GM12878 (cell line): ENCODE measurements at regions not wholly inside any gene's neighbourhood (a gene's known extent, or its start where the extent isn't known, plus 50 kb on each side); places are given as distances from the start of the nearest gene placed in this dataset.

Experiments used
- ATAC-seq: fragments of 200-7000 bp; cut with Tn5 transposase; 3 replicates; pipeline ENCODE4 v1.9.1; 2020; ENCODE audit warnings: mild to moderate bottlenecking, moderate library complexity
- BruUV-seq: library from RNA; stranded (reverse); fragments of 400-500 nt; replicated peaks from 2 replicates; lab custom pipeline; 2021; lab: Mats Ljungman, UMichigan
- CTCF ChIA-PET: fragments of 300-600 bp; sonication (Branson Sonifier 250); formaldehyde crosslinking; extraction: SDS; loops from one replicate; lab custom pipeline; 2021; ENCODE audit warnings: inconsistent platforms; lab: Yijun Ruan, JAX
- POLR2A ChIA-PET: fragments of 350-600 bp; formaldehyde crosslinking; extraction: SDS; loops from one replicate; lab custom pipeline; 2021; ENCODE audit warnings: inconsistent platforms; lab: Charles Lee
- RAD21 ChIA-PET: fragments of 300-600 bp; sonication (Branson Sonifier 250); formaldehyde crosslinking; loops from one replicate; lab custom pipeline; 2023; ENCODE audit warnings: antibody characterized with exemption; ENCODE audit not compliant: unreplicated experiment; lab: Charles Lee
- SMC1A ChIA-PET: fragments of 300-600 bp; sonication (Branson Sonifier 250); formaldehyde crosslinking; loops from one replicate; lab custom pipeline; 2023; ENCODE audit not compliant: unreplicated experiment, uncharacterized antibody; lab: Charles Lee
- DNase-seq: peaks from one replicate; pipeline ENCODE4 v3.0.0-alpha.2; 2011; ENCODE audit warnings: low read depth, low spot score
- FAIRE-seq: peaks from 3 replicates; lab custom pipeline; 2011; peaks lifted over from hg19 to GRCh38; lab: Jason Lieb, UNC
- H2AFZ ChIP-seq: 2 replicates; pipeline ENCODE4 v1.6.0; 2011; ENCODE audit warnings: low read depth, low read length, control low read depth; ENCODE audit not compliant: control insufficient read depth
- H3K27ac ChIP-seq: 2 replicates; pipeline ENCODE4 v1.5.1; 2011; ENCODE audit warnings: control low read depth; ENCODE audit not compliant: control insufficient read depth, insufficient read depth
- H3K27me3 ChIP-seq, 2 experiments: replicated peaks in 1 of 2; 2 replicates each; pipeline versions ENCODE4 v1.6.0 to v1.6.1; 2011; ENCODE audit warnings: low read length in 1 of 2; ENCODE audit not compliant: control insufficient read depth in 2 of 2, insufficient read depth in 2 of 2
- H3K36me3 ChIP-seq, 2 experiments: 2 replicates each; pipeline ENCODE4 v1.5.1; 2011; ENCODE audit warnings: low read length in 1 of 2; ENCODE audit not compliant: control insufficient read depth in 2 of 2, insufficient read depth in 2 of 2
- H3K4me1 ChIP-seq: 2 replicates; pipeline ENCODE4 v1.6.1; 2011; ENCODE audit warnings: mild to moderate bottlenecking, low read length, moderate library complexity, mixed read lengths; ENCODE audit not compliant: control insufficient read depth, insufficient read depth
- H3K4me2 ChIP-seq: 2 replicates; pipeline ENCODE4 v1.6.0; 2011; ENCODE audit warnings: control low read depth; ENCODE audit not compliant: control insufficient read depth, insufficient read depth
- H3K4me3 ChIP-seq: fragments of 200-600 bp; sonication (generic); 2 replicates; pipeline ENCODE4 v1.5.1; 2016
- H3K79me2 ChIP-seq: 2 replicates; pipeline ENCODE4 v1.6.0; 2011; ENCODE audit warnings: low read length; ENCODE audit not compliant: control insufficient read depth, insufficient read depth
- H3K9ac ChIP-seq: 2 replicates; pipeline ENCODE4 v1.8.0; 2011; ENCODE audit warnings: low read length, control low read depth, mixed read lengths; ENCODE audit not compliant: control insufficient read depth, insufficient read depth
- H3K9me3 ChIP-seq: replicated peaks from 3 replicates; pipeline ENCODE4 v1.5.1; 2011; ENCODE audit warnings: mild to moderate bottlenecking, low read length; ENCODE audit not compliant: control insufficient read depth, insufficient read depth
- H4K20me1 ChIP-seq: 2 replicates; pipeline ENCODE4 v1.6.0; 2011; ENCODE audit not compliant: control insufficient read depth, insufficient read depth
- ATF7 ChIP-seq: fragments of 450-650 bp; IDR thresholded peaks from 2 replicates; pipeline ENCODE4 v1.6.1; 2016; ENCODE audit warnings: low read depth, mild to moderate bottlenecking
- BHLHE40 ChIP-seq, 2 experiments: fragments of 450-650 bp in 1 of 2; IDR thresholded peaks; 2 replicates each; pipeline ENCODE4 v1.6.1; 2011 to 2017; ENCODE audit warnings: low read depth in 2 of 2, borderline replicate concordance in 1 of 2, improper control_type of control experiment in 1 of 2, low read length in 1 of 2, mild to moderate bottlenecking in 1 of 2
- CEBPB ChIP-seq, 2 experiments: fragments of 150-350 bp in 1 of 2; IDR thresholded peaks; 2 replicates each; pipeline ENCODE4 v1.6.1; 2012 to 2014; ENCODE audit warnings: low read depth in 2 of 2, low read length in 2 of 2, borderline replicate concordance in 1 of 2, inconsistent platforms in 1 of 2
- CEBPZ ChIP-seq: fragments of 150-350 bp; IDR thresholded peaks from 2 replicates; pipeline ENCODE4 v1.6.1; 2016; ENCODE audit warnings: low read depth, low read length
- EZH2 ChIP-seq: IDR thresholded peaks from 2 replicates; pipeline ENCODE4 v1.6.1; 2012; ENCODE audit warnings: low read depth, mild to moderate bottlenecking, control low read depth, inconsistent platforms, low read length, borderline replicate concordance; ENCODE audit not compliant: control insufficient read depth
- LARP7 ChIP-seq: fragments of 450-650 bp; IDR thresholded peaks from 2 replicates; pipeline ENCODE4 v1.6.1; 2017; ENCODE audit warnings: mild to moderate bottlenecking
- NFIC ChIP-seq: IDR thresholded peaks from 2 replicates; pipeline ENCODE4 v1.6.1; 2012; ENCODE audit warnings: low read depth, mild to moderate bottlenecking, inconsistent platforms, low read length, moderate library complexity
- PRDM15 ChIP-seq: fragments of 450-650 bp; formaldehyde crosslinking; IDR thresholded peaks from 2 replicates; pipeline ENCODE4 v1.4.0; 2020; ENCODE audit warnings: mild to moderate bottlenecking, moderate library complexity
- REST ChIP-seq: IDR thresholded peaks from 2 replicates; pipeline ENCODE4 v1.6.1; 2012; ENCODE audit warnings: mild to moderate bottlenecking, low read depth, low read length
- SP1 ChIP-seq: IDR thresholded peaks from one replicate; pipeline ENCODE4 v1.6.1; 2011; ENCODE audit warnings: low read depth, low read length
- SREBF1 ChIP-seq: IDR thresholded peaks from 2 replicates; pipeline ENCODE4 v1.6.1; 2012; ENCODE audit warnings: mild to moderate bottlenecking, low read length
- TARDBP ChIP-seq: IDR thresholded peaks from 2 replicates; pipeline ENCODE4 v1.6.1; 2016; ENCODE audit warnings: borderline replicate concordance
- ZNF622 ChIP-seq: fragments of 450-650 bp; IDR thresholded peaks from 2 replicates; pipeline ENCODE4 v1.6.1; 2017; ENCODE audit warnings: mild to moderate bottlenecking, inconsistent platforms
- ZSCAN29 ChIP-seq: fragments of 450-650 bp; IDR thresholded peaks from 2 replicates; pipeline ENCODE4 v1.6.1; 2017; ENCODE audit warnings: mild to moderate bottlenecking, moderate library complexity
- WGBS: methylation state at CpG from one replicate; pipeline ENCODE4 v1.1.6; 2016; ENCODE audit warnings: low lambda C conversion rate; ENCODE audit not compliant: insufficient replicate concordance, insufficient coverage; ENCODE audit errors: missing lambda C conversion rate; 5-methylcytosine and 5-hydroxymethylcytosine counted together
- in situ Hi-C: fragments of 300-500 bp; cut with MboI; formaldehyde crosslinking; loops from 9 replicates; pipeline ENCODE4 v1.14.3; 2018; ENCODE audit warnings: mixed read lengths
- intact Hi-C: fragments of 100-400 bp; cut with micrococcal nuclease; formaldehyde crosslinking; loops from one replicate; pipeline ENCODE4 v1.14.2; 2022; ENCODE audit not compliant: unreplicated experiment

GRCh38 chr6:11899645-11900044 is 112.5 kb upstream of the HIVEP1 start (continued):
- TF ChIP-seq REST, result no peak
- no peak for TF ChIP-seq LARP7
- TF ChIP-seq SP1, result no peak
- no peak for TF ChIP-seq ATF7
- TF ChIP-seq EZH2, result no peak

GRCh38 chr6:11894212-11894611 is 115.6 kb upstream of the ADTRP start:
- no peaks in the 10 kb centered on the region for H4K20me1 ChIP-seq
- H3K79me2 ChIP-seq, result no peaks in the 10 kb centered on the region
- no peak overlapping the region for H3K4me3 ChIP-seq
- RAD21 ChIA-PET, result interaction anchor here (0.7 to 0.8 kb wide), 2 partner anchors 61 to 171 kb away, joined by 3 read pairs; no protein-coding TSS in a partner anchor
- H2AFZ ChIP-seq, result no peak overlapping the region
- ATAC-seq, result no peak
- H3K36me3 ChIP-seq, result no peaks in the 10 kb centered on the region
- BruUV-seq, result no TSS peak
- no peak for DNase-seq
- WGBS, result 44% methylated on average over 1 of the region's 1 CpG
- H3K4me2 ChIP-seq, result no peak overlapping the region
- POLR2A ChIA-PET, result no interaction called here
- in situ Hi-C loops, result no loop called here
- FAIRE-seq, result no peak
- no peak overlapping the region for H3K27ac ChIP-seq
- H3K4me1 ChIP-seq, result no peaks in the 10 kb centered on the region
- no peak overlapping the region for H3K9ac ChIP-seq
- H3K27me3 ChIP-seq, result no peaks in the 10 kb centered on the region
- intact Hi-C loops, result no loop called here
- SMC1A ChIA-PET, result interaction anchor here (0.7 to 3.5 kb wide), 9 partner anchors 8 to 338 kb away, joined by 3 to 26 read pairs (median 4); no protein-coding TSS in a partner anchor
- CTCF ChIA-PET, result interaction anchor here (0.7 to 1.1 kb wide), 3 partner anchors 8 to 59 kb away, joined by 3 to 6 read pairs (median 3); no protein-coding TSS in a partner anchor
- H3K9me3 ChIP-seq, result no peaks in the 10 kb centered on the region; the same call in 2 of the 3 replicates
- no peak for TF ChIP-seq ZSCAN29
- TF ChIP-seq TARDBP, result no peak
- no peak for TF ChIP-seq PRDM15 (CRISPR knock-in tag)
- TF ChIP-seq NFIC, result no peak
- no peak for TF ChIP-seq CEBPB (IDR thresholded peaks at IDR 0.05; ENCODE audit: borderline replicate concordance in 1 of 2, low read depth in 2 of 2, low read length in 2 of 2)
- no peak for TF ChIP-seq ZNF622
- no peak for TF ChIP-seq BHLHE40 (IDR thresholded peaks at IDR 0.05; ENCODE audit: borderline replicate concordance in 1 of 2, low read depth in 2 of 2, low read length in 1 of 2)
- no peak for TF ChIP-seq CEBPZ
- no peak for TF ChIP-seq SREBF1
